NCI-H2029 treated with DMSO at 0.1 percent for 48 hours (cell line): ENCODE measurements at regions not wholly inside any gene's neighbourhood (a gene's known extent, or its start where the extent isn't known, plus 50 kb on each side); places are given as distances from the start of the nearest gene placed in this dataset.

Experiments
- DNase-seq: peaks from one replicate; lab custom pipeline; 2025; lab: John Stamatoyannopoulos, UW

GRCh38 chrX:10900585-10901289 lies 210.4 kb upstream of the HCCS start:
- no peak for DNase-seq

GRCh38 chrX:10901290-10901633 lies 209.9 kb upstream of the HCCS start:
- DNase-seq, result no peak

- no peak for DNase-seq
Observed at GRCh38 chrX:10902001-10902400, 209.1 kb upstream of the HCCS start.

GRCh38 chrX:10903523-10903922 lies 207.6 kb upstream of the HCCS start:
- no peak for DNase-seq

GRCh38 chrX:10904220-10904619 lies 206.9 kb upstream of the HCCS start:
- no peak for DNase-seq

GRCh38 chrX:10906866-10907265 lies 204.3 kb upstream of the HCCS start:
- DNase-seq, result no peak

GRCh38 chrX:10922159-10922558 lies 189.0 kb upstream of the HCCS start:
- no peak for DNase-seq

GRCh38 chrX:10922835-10923234 lies 188.3 kb upstream of the HCCS start:
- no peak for DNase-seq

GRCh38 chrX:10923466-10923865 lies 187.7 kb upstream of the HCCS start:
- no peak for DNase-seq

GRCh38 chrX:10926404-10926803 lies 184.7 kb upstream of the HCCS start:
- DNase-seq, result no peak

- no peak for DNase-seq
Observed at GRCh38 chrX:10926891-10927290, 184.2 kb upstream of the HCCS start.

- DNase-seq, result no peak
Observed at GRCh38 chrX:10929747-10930146, 181.4 kb upstream of the HCCS start.

GRCh38 chrX:10930151-10930550 lies 181.0 kb upstream of the HCCS start:
- no peak for DNase-seq

- DNase-seq, result no peak
Observed at GRCh38 chrX:10931976-10932375, 179.2 kb upstream of the HCCS start.

GRCh38 chrX:10932842-10933440 lies 178.2 kb upstream of the HCCS start:
- no peak for DNase-seq

GRCh38 chrX:10935501-10935900 lies 175.6 kb upstream of the HCCS start:
- no peak for DNase-seq

- DNase-seq, result no peak
Observed at GRCh38 chrX:10936976-10937375, 174.2 kb upstream of the HCCS start.

GRCh38 chrX:10938365-10938923 lies 172.7 kb upstream of the HCCS start:
- no peak for DNase-seq

GRCh38 chrX:10939424-10939823 lies 171.7 kb upstream of the HCCS start:
- DNase-seq, result no peak

- DNase-seq, result no peak
Observed at GRCh38 chrX:10944136-10944885, 166.8 kb upstream of the HCCS start.

GRCh38 chrX:10945498-10945897 lies 165.6 kb upstream of the HCCS start:
- DNase-seq, result no peak

- no peak for DNase-seq
Observed at GRCh38 chrX:10949541-10949940, 161.6 kb upstream of the HCCS start.

- no peak for DNase-seq
Observed at GRCh38 chrX:10952619-10953018, 158.5 kb upstream of the HCCS start.
